Stimulated activated naive CD8-positive, alpha-beta T cell treated with anti-CD3 and anti-CD28 coated beads, Interleukin-15, amount 100 ng/mL, for 72 hours (primary cell): ENCODE measurements at regions not wholly inside any gene's neighbourhood (a gene's known extent, or its start where the extent isn't known, plus 50 kb on each side); places are given as distances from the start of the nearest gene placed in this dataset.
A peak's percentile ranks its signal among the peaks of the same experiment; 100 is the strongest.

Experiments
- ATAC-seq: fragments of 150-1000 bp; cut with Tn5 transposase; 2 replicates; pipeline ENCODE4 v1.10.0; 2021; ENCODE audit warnings: mild to moderate bottlenecking, moderate library complexity
- DNase-seq, 2 donors: peaks; one replicate each; pipeline ENCODE4 v3.0.0; 2021 to 2022
- H3K27ac Mint-ChIP-seq, 2 donors: one replicate each; pipeline ENCODE4 v1.8.0; 2022; ENCODE audit warnings: mild to moderate bottlenecking in 2 of 2, mixed read lengths in 2 of 2, moderate library complexity in 2 of 2
- H3K27me3 Mint-ChIP-seq: one replicate; pipeline ENCODE4 v1.8.0; 2022; ENCODE audit warnings: mixed read lengths
- H3K4me1 Mint-ChIP-seq: one replicate; pipeline ENCODE4 v1.8.0; 2022; ENCODE audit warnings: mild to moderate bottlenecking, mixed read lengths
- H3K4me3 Mint-ChIP-seq, 2 donors: one replicate each; pipeline ENCODE4 v1.8.0; 2022; ENCODE audit warnings: mild to moderate bottlenecking in 2 of 2, mixed read lengths in 2 of 2, moderate library complexity in 1 of 2
- H3K9me3 Mint-ChIP-seq, 2 donors: one replicate each; pipeline ENCODE4 v1.8.0; 2022; ENCODE audit warnings: mixed read lengths in 2 of 2

GRCh38 chr11:70808686-70809375, 410.5 kb downstream of the CTTN start:
- Mint-ChIP-seq H3K9me3 (no peaks in the 10 kb centered on the region), H3K27ac (peak overlapping the region in 1 of 2 donors; percentile 44), H3K4me3 (no peak overlapping the region), H3K27me3 (peaks cover 13% of the 10 kb centered on the region), H3K4me1 (peaks cover 8% of the 10 kb centered on the region)
- no peak for ATAC-seq
- DNase-seq: no peak

DNA sequence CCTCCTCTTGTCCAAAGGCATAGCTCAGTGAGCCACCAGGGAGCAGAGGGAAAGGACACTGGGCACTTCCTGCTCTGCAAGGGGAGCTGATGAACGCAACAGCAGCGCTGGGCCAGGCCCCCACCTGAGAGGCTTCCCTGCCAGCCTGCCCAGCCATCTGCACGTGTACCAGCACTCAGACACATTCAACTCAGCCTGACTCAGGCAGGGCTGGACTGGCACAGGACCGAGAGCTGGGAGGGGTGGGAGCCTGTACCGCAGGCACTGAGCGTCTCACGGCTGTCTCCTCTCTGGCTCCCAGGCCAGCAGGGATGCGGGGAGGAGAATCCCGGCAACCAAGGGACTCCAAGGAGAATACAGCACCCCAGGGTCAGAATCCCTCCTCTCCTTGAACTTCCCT, 411.8 kb downstream of the CTTN start:
- Mint-ChIP-seq H3K4me1 (no peaks in the 10 kb centered on the region), H3K4me3 (no peak overlapping the region), H3K9me3 (no peaks in the 10 kb centered on the region), H3K27me3 (peaks cover under 1% of the 10 kb centered on the region), H3K27ac (no peak overlapping the region)
- ATAC-seq: no peak
- DNase-seq: no peak

DNA sequence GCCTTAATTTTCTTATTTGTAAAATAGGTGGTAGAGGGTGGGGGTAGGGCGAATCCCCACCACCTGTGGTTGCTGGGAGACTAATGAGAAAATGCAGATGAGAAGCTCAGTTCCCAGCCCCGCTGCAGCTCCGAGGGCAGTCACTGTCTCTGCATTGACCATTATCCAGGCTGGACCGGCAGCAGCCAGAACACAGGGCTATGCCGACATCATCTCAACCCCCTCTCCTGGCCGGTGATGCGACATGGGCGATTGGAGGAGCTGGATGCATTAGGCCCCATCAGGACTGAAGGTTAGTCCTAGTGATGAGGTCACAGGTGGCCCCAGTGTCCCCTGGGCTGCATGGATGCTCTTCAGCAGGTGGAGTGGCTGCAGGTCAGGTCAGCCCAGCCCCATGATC, 412.4 kb downstream of the CTTN start:
- H3K4me1 Mint-ChIP-seq: no peaks in the 10 kb centered on the region
- no peaks in the 10 kb centered on the region for H3K27me3 Mint-ChIP-seq
- no peak for ATAC-seq
- no peak overlapping the region for H3K4me3 Mint-ChIP-seq
- no peak overlapping the region for H3K27ac Mint-ChIP-seq
- H3K9me3 Mint-ChIP-seq: no peaks in the 10 kb centered on the region
- DNase-seq: no peak

- ATAC-seq: no peak
- Mint-ChIP-seq H3K27me3 (no peaks in the 10 kb centered on the region), H3K4me3 (no peak overlapping the region), H3K4me1 (no peaks in the 10 kb centered on the region), H3K9me3 (no peaks in the 10 kb centered on the region), H3K27ac (no peak overlapping the region)
- no peak for DNase-seq
Measured at GRCh38 chr11:70811483-70811882, 413.2 kb downstream of the CTTN start.

- no peak for DNase-seq
- H3K9me3 Mint-ChIP-seq: no peaks in the 10 kb centered on the region
- no peak overlapping the region for H3K4me3 Mint-ChIP-seq
- no peak overlapping the region for H3K27ac Mint-ChIP-seq
- no peaks in the 10 kb centered on the region for H3K27me3 Mint-ChIP-seq
- no peak for ATAC-seq
- no peaks in the 10 kb centered on the region for H3K4me1 Mint-ChIP-seq
Measured at GRCh38 chr11:70811915-70812314, 413.6 kb downstream of the CTTN start.

GRCh38 chr11:70812472-70812871, 414.1 kb downstream of the CTTN start:
- Mint-ChIP-seq H3K4me1 (no peaks in the 10 kb centered on the region), H3K9me3 (no peaks in the 10 kb centered on the region), H3K27me3 (no peaks in the 10 kb centered on the region), H3K4me3 (no peak overlapping the region), H3K27ac (no peak overlapping the region)
- DNase-seq: no peak
- no peak for ATAC-seq

DNA sequence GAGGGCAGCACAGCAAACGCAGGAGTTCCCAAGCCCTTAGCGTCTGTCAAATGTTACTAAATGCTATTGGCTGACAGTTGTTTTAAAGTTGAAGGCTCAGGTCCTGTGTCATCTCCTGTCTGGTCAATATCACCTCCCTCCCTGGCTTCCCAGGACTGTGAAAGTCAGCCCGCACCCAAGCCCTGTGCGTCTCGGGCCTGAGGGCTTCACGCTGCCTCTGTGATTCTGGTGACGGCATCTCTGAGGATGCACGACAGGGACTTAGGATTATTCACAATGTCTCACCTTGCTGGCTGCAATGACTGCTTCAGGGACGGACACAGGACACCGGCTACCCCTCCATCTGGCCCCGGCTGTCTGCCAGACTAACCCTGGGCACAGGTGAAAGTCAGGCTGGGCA, 415.3 kb downstream of the CTTN start:
- no peaks in the 10 kb centered on the region for H3K27me3 Mint-ChIP-seq
- no peak for ATAC-seq
- H3K27ac Mint-ChIP-seq: no peak overlapping the region
- H3K4me3 Mint-ChIP-seq: no peak overlapping the region
- H3K4me1 Mint-ChIP-seq: no peaks in the 10 kb centered on the region
- DNase-seq: no peak
- no peaks in the 10 kb centered on the region for H3K9me3 Mint-ChIP-seq

DNA sequence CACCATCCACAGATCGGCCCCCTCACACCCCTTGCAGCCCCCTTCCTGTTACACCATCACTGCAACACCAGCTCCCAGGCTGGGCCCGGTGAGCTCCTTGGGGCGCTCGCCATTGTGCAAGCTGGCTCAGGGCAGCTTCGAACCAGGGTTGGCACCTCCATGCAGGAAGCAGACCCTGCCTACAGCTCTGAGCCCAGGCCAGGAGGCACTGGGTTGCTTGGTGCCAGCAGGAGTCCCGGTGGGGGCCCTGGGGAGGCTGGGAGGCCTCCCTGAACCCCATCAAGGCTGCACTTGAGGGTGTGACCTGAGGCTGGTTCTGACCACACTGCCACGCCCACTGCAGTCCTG, 417.1 kb downstream of the CTTN start:
- H3K27me3 Mint-ChIP-seq: no peaks in the 10 kb centered on the region
- H3K9me3 Mint-ChIP-seq: no peaks in the 10 kb centered on the region
- H3K4me3 Mint-ChIP-seq: no peak overlapping the region
- no peak for ATAC-seq
- no peak overlapping the region for H3K27ac Mint-ChIP-seq
- no peaks in the 10 kb centered on the region for H3K4me1 Mint-ChIP-seq
- no peak for DNase-seq

DNA sequence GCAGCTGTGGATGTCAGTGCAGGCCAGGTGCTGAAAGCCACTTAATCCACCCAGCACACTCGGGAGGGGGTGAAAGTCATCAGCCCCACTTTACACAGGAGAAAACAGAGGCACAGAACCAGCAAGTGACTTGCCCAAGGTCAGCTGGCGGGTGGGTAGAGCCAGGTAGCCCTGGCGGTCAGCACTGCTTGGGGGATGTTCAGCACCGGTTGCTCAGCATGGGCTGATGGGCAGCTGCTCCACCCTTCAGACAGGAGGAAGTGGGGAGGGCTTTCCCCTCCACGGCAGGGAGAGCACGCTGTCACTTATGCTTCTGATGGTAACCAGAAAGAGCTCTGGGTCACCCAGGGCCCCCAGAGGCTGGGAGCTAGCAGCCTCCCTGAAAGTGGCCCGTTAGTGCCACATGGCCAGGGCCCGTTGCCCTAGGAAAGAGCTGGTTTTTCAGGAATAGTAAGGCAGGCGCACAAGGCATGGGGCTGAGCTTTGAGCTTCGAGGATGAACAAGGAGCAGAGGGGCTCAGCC, 417.9 kb downstream of the CTTN start:
- H3K27me3 Mint-ChIP-seq: no peaks in the 10 kb centered on the region
- ATAC-seq: no peak

GRCh38 chr11:70818351-70818750, 420.0 kb downstream of the CTTN start:
- H3K4me3 Mint-ChIP-seq: no peak overlapping the region
- DNase-seq: no peak
- no peak for ATAC-seq
- no peak overlapping the region for H3K27ac Mint-ChIP-seq
- H3K27me3 Mint-ChIP-seq: peaks cover 15% of the 10 kb centered on the region
- peaks cover 1% of the 10 kb centered on the region for H3K4me1 Mint-ChIP-seq
- H3K9me3 Mint-ChIP-seq: no peaks in the 10 kb centered on the region

More for the DNA sequence above, 417.9 kb downstream of the CTTN start:
- no peaks in the 10 kb centered on the region for H3K9me3 Mint-ChIP-seq
- H3K27ac Mint-ChIP-seq: no peak overlapping the region
- DNase-seq: no peak
- H3K4me3 Mint-ChIP-seq: no peak overlapping the region
- no peaks in the 10 kb centered on the region for H3K4me1 Mint-ChIP-seq

- Mint-ChIP-seq H3K27ac (no peak overlapping the region), H3K9me3 (no peaks in the 10 kb centered on the region), H3K27me3 (peaks cover 22% of the 10 kb centered on the region), H3K4me1 (peaks cover 8% of the 10 kb centered on the region), H3K4me3 (no peak overlapping the region)
- DNase-seq (no peak), ATAC-seq (no peak)
Measured at GRCh38 chr11:70819022-70819421, 420.7 kb downstream of the CTTN start.

- H3K4me1 Mint-ChIP-seq: peaks cover 20% of the 10 kb centered on the region
- no peak overlapping the region for H3K27ac Mint-ChIP-seq
- ATAC-seq (no peak), DNase-seq (no peak)
- no peak overlapping the region for H3K4me3 Mint-ChIP-seq
- H3K27me3 Mint-ChIP-seq: peaks cover 35% of the 10 kb centered on the region
- H3K9me3 Mint-ChIP-seq: no peaks in the 10 kb centered on the region
Measured at GRCh38 chr11:70820311-70820710, 422.0 kb downstream of the CTTN start.

DNA sequence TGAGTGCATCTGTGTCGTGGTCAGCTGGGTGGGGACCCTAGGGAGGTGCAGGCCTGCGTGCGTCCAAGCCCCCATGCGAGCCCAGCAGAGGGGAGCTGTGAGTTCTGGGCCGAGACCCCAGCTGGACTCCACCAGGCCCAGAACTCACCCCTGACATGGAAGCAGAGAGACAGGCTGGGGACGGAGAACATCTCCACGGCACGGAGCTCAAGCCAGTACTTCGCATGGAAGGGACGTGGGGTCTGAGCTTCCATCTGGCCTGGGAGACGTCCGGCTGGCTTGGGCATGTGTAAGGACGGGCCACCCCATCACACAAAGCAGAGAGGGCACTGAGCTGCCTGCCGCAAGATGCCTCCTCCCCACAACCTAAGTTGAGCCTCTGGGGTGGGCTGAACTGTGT, 422.4 kb downstream of the CTTN start:
- H3K9me3 Mint-ChIP-seq: no peaks in the 10 kb centered on the region
- no peak overlapping the region for H3K27ac Mint-ChIP-seq
- ATAC-seq (no peak), DNase-seq (no peak)
- peaks cover 20% of the 10 kb centered on the region for H3K4me1 Mint-ChIP-seq
- peaks cover 39% of the 10 kb centered on the region for H3K27me3 Mint-ChIP-seq
- no peak overlapping the region for H3K4me3 Mint-ChIP-seq

GRCh38 chr11:70823771-70824170, 425.4 kb downstream of the CTTN start:
- no peak for DNase-seq
- Mint-ChIP-seq H3K9me3 (no peaks in the 10 kb centered on the region), H3K27ac (no peak overlapping the region), H3K27me3 (peaks cover 69% of the 10 kb centered on the region), H3K4me3 (no peak overlapping the region), H3K4me1 (peaks cover 26% of the 10 kb centered on the region)
- ATAC-seq: no peak

GRCh38 chr11:70824605-70825245, 426.4 kb downstream of the CTTN start:
- no peak for DNase-seq

GRCh38 chr11:70825893-70826540, 426.4 kb downstream of the SHANK2 start:
- DNase-seq (no peak), ATAC-seq (no peak)
- peaks cover 71% of the 10 kb centered on the region for H3K27me3 Mint-ChIP-seq
- no peak overlapping the region for H3K27ac Mint-ChIP-seq
- no peaks in the 10 kb centered on the region for H3K9me3 Mint-ChIP-seq
- no peak overlapping the region for H3K4me3 Mint-ChIP-seq
- peaks cover 26% of the 10 kb centered on the region for H3K4me1 Mint-ChIP-seq

More at GRCh38 chr11:70824605-70825245, 426.4 kb downstream of the CTTN start:
- H3K4me3 Mint-ChIP-seq: peak overlapping the region in 1 of 2 donors; percentile 36
- ATAC-seq: peak; percentile 45
- H3K4me1 Mint-ChIP-seq: peaks cover 26% of the 10 kb centered on the region
- no peaks in the 10 kb centered on the region for H3K9me3 Mint-ChIP-seq
- peak overlapping the region; percentile 7 to 50 for H3K27ac Mint-ChIP-seq
- peaks cover 71% of the 10 kb centered on the region for H3K27me3 Mint-ChIP-seq
